Neural progenitor cell (in vitro differentiated cells): ENCODE measurements at regions not wholly inside any gene's neighbourhood (a gene's known extent, or its start where the extent isn't known, plus 50 kb on each side); places are given as distances from the start of the nearest gene placed in this dataset.

Experiments
- DNase-seq: peaks from one replicate; pipeline ENCODE4 v3.0.0-alpha.2; 2016; ENCODE audit warnings: low spot score
- H2AFZ ChIP-seq: fragments of 200-600 bp; sonication (generic); replicated peaks from 2 replicates; pipeline ENCODE4 v1.6.1; 2016; ENCODE audit warnings: antibody characterized with exemption
- H3F3A ChIP-seq: fragments of 200-600 bp; sonication (generic); 2 replicates; pipeline ENCODE4 v1.6.1; 2016; ENCODE audit warnings: antibody characterized with exemption, low read depth
- H3K27ac ChIP-seq: fragments of 200-600 bp; sonication (generic); 2 replicates; pipeline ENCODE4 v1.5.1; 2016; ENCODE audit warnings: mild to moderate bottlenecking
- H3K27me3 ChIP-seq: fragments of 200-600 bp; sonication (generic); 2 replicates; pipeline ENCODE4 v1.6.1; 2016; ENCODE audit warnings: mild to moderate bottlenecking, moderate library complexity
- H3K36me3 ChIP-seq: fragments of 200-600 bp; sonication (generic); 2 replicates; pipeline ENCODE4 v1.5.1; 2016
- H3K4me1 ChIP-seq: fragments of 200-600 bp; sonication (generic); 2 replicates; pipeline ENCODE4 v1.6.1; 2016; ENCODE audit warnings: mixed run types
- H3K4me2 ChIP-seq: fragments of 200-600 bp; sonication (generic); 2 replicates; pipeline ENCODE4 v1.6.1; 2016
- H3K4me3 ChIP-seq: fragments of 200-600 bp; sonication (generic); 2 replicates; pipeline ENCODE4 v1.5.1; 2016
- H3K79me2 ChIP-seq: fragments of 200-600 bp; sonication (generic); 2 replicates; pipeline ENCODE4 v1.6.1; 2016; ENCODE audit warnings: low read depth
- H3K9ac ChIP-seq: fragments of 200-600 bp; sonication (generic); 2 replicates; pipeline ENCODE4 v1.6.1; 2016
- H3K9me3 ChIP-seq: fragments of 200-600 bp; sonication (generic); 2 replicates; pipeline ENCODE4 v1.5.1; 2016; ENCODE audit warnings: low read depth
- H4K20me1 ChIP-seq: fragments of 200-600 bp; sonication (generic); 2 replicates; pipeline ENCODE4 v1.6.1; 2016; ENCODE audit warnings: low read depth
- H3K27ac Mint-ChIP-seq: 3 replicates; pipeline ENCODE4 v1.8.0; 2021; ENCODE audit warnings: mixed read lengths
- H3K27me3 Mint-ChIP-seq: 2 replicates; pipeline ENCODE4 v1.8.0; 2022; ENCODE audit warnings: low read depth, mild to moderate bottlenecking, inconsistent platforms, moderate library complexity, mixed read lengths; ENCODE audit not compliant: insufficient read depth
- H3K36me3 Mint-ChIP-seq: 3 replicates; pipeline ENCODE4 v1.8.0; 2021; ENCODE audit warnings: mixed read lengths
- H3K4me1 Mint-ChIP-seq: 3 replicates; pipeline ENCODE4 v1.8.0; 2021; ENCODE audit warnings: mixed read lengths
- H3K4me3 Mint-ChIP-seq: 3 replicates; pipeline ENCODE4 v1.8.0; 2021; ENCODE audit warnings: mild to moderate bottlenecking, moderate library complexity, mixed read lengths
- H3K9me3 Mint-ChIP-seq: 3 replicates; pipeline ENCODE4 v1.8.0; 2020; ENCODE audit warnings: mixed read lengths
- EZH2 ChIP-seq: fragments of 200-600 bp; sonication (generic); IDR thresholded peaks from 2 replicates; pipeline ENCODE4 v1.6.1; 2017; ENCODE audit warnings: antibody characterized with exemption, mild to moderate bottlenecking, moderate library complexity
- EZH2phosphoT487 ChIP-seq: fragments of 200-600 bp; sonication (generic); IDR thresholded peaks from 2 replicates; pipeline ENCODE4 v1.6.1; 2017; ENCODE audit warnings: antibody characterized with exemption
- TF ChIP-seq, protein P1 (sequence below): fragments of 200-600 bp; sonication (generic); IDR thresholded peaks from 2 replicates; pipeline ENCODE4 v1.5.1; 2017; ENCODE audit warnings: antibody characterized with exemption, mild to moderate bottlenecking

DNA sequence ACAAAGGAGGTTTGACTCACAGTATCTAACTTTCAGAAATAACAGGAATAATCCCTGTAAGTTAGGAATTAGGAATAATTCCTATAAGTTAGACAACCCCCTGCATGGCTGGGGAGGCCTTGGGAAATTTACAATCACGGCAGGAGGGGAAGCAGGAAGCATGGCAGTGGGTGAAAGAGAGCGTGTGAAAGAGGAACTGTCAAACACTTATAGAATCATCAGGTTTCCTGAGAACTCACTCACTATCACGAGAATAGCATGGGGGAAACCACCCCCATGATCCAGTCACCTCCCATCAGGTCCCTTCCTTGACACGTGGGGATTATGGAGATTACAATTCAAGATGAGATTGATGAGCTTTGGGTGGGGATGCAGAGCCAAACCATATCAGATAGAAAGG, 385.5 kb downstream of the IL20RB start:
- H3K9ac ChIP-seq = no peak overlapping the region
- H3K4me1 ChIP-seq = peaks cover 11% of the 10 kb centered on the region
- H3K27ac ChIP-seq = no peak overlapping the region
- no peak overlapping the region for H3K4me3 ChIP-seq
- no peaks in the 10 kb centered on the region for H4K20me1 ChIP-seq
- H3K27me3 ChIP-seq = no peaks in the 10 kb centered on the region
- no peak overlapping the region for H3K27ac Mint-ChIP-seq
- H3F3A ChIP-seq = peaks cover 7% of the 10 kb centered on the region
- H2AFZ ChIP-seq = no peak overlapping the region
- H3K4me1 Mint-ChIP-seq = peaks cover 10% of the 10 kb centered on the region
- H3K9me3 Mint-ChIP-seq = peaks cover 6% of the 10 kb centered on the region
- no peaks in the 10 kb centered on the region for H3K9me3 ChIP-seq
- H3K36me3 ChIP-seq = no peaks in the 10 kb centered on the region
- no peaks in the 10 kb centered on the region for H3K79me2 ChIP-seq
- DNase-seq = no peak
- H3K4me2 ChIP-seq = no peak overlapping the region
- no peak for TF ChIP-seq EZH2
- peaks cover 3% of the 10 kb centered on the region for H3K27me3 Mint-ChIP-seq
- H3K36me3 Mint-ChIP-seq = no peaks in the 10 kb centered on the region
- no peak overlapping the region for H3K4me3 Mint-ChIP-seq

DNA sequence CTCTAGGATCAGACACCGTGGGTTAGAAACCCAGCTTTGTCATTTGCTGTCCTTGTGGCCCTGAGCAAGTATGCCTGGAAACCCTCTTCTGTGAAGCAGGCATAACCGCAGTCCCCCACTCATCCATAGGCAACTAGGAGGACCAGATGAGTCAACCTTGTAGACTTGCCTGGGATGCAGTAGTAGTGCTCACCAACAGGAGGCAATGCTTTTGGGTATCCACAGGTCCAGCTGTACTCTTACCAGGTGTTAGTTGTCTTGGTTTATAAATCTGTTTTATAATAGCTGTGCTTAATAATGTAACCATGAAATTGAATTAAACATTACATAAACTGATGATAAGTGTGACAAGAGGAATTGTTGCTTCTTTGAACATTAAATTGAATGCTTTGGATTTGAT, 389.3 kb downstream of the IL20RB start:
- Mint-ChIP-seq H3K27ac (no peak overlapping the region), H3K36me3 (no peaks in the 10 kb centered on the region), H3K9me3 (no peaks in the 10 kb centered on the region), H3K4me1 (peaks cover 16% of the 10 kb centered on the region), H3K4me3 (no peak overlapping the region), H3K27me3 (no peaks in the 10 kb centered on the region)
- Histone ChIP-seq H3K9ac (no peak overlapping the region), H3K79me2 (no peaks in the 10 kb centered on the region), H3K4me3 (no peak overlapping the region), H3K36me3 (no peaks in the 10 kb centered on the region), H3K4me1 (peaks cover 22% of the 10 kb centered on the region), H3K4me2 (no peak overlapping the region), H3K27me3 (no peaks in the 10 kb centered on the region), H3F3A (peaks cover 8% of the 10 kb centered on the region), H2AFZ (no peak overlapping the region), H3K27ac (no peak overlapping the region), H3K9me3 (no peaks in the 10 kb centered on the region), H4K20me1 (no peaks in the 10 kb centered on the region)
- TF ChIP-seq, protein P1, sequence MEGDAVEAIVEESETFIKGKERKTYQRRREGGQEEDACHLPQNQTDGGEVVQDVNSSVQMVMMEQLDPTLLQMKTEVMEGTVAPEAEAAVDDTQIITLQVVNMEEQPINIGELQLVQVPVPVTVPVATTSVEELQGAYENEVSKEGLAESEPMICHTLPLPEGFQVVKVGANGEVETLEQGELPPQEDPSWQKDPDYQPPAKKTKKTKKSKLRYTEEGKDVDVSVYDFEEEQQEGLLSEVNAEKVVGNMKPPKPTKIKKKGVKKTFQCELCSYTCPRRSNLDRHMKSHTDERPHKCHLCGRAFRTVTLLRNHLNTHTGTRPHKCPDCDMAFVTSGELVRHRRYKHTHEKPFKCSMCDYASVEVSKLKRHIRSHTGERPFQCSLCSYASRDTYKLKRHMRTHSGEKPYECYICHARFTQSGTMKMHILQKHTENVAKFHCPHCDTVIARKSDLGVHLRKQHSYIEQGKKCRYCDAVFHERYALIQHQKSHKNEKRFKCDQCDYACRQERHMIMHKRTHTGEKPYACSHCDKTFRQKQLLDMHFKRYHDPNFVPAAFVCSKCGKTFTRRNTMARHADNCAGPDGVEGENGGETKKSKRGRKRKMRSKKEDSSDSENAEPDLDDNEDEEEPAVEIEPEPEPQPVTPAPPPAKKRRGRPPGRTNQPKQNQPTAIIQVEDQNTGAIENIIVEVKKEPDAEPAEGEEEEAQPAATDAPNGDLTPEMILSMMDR = peak; percentile 28
- TF ChIP-seq EZH2phosphoT487 (no peak), EZH2 (no peak)
- no peak for DNase-seq

DNA sequence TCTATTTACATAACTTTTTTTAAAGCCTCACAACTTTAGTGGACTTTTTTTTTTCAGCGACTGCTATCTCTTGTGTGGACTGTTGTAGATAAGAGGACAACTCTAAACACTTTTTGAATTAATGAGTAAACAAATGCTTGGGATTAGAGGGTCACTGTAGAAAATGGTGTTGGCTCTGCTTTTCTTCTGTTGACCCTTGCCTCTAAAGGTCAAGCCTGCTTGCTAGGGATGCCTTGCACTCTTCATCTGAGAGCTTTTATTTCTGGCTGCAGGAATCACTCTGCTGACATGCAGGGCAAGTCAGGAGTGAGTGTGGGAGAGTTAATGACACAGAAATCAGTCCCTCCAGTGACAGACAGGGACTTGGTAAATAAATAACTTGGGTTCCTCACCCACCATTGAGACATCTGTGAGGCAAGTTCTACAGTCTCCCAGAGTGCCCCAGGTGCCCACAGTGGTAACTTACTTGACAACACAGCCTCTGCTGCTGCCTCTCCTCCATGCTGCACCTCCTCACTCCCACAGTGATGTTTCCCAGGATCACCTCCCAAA, 390.1 kb downstream of the IL20RB start:
- Histone ChIP-seq H3K4me3 (no peak overlapping the region), H3F3A (peaks cover 8% of the 10 kb centered on the region), H3K79me2 (no peaks in the 10 kb centered on the region), H3K4me2 (peak overlapping the region; percentile 61), H3K27me3 (no peaks in the 10 kb centered on the region), H3K36me3 (no peaks in the 10 kb centered on the region), H3K27ac (peak overlapping the region; percentile 75), H3K9me3 (no peaks in the 10 kb centered on the region), H3K4me1 (peaks cover 22% of the 10 kb centered on the region), H2AFZ (no peak overlapping the region), H3K9ac (no peak overlapping the region), H4K20me1 (no peaks in the 10 kb centered on the region)
- Mint-ChIP-seq H3K27ac (no peak overlapping the region), H3K4me3 (no peak overlapping the region), H3K9me3 (peaks cover 1% of the 10 kb centered on the region), H3K36me3 (no peaks in the 10 kb centered on the region), H3K27me3 (no peaks in the 10 kb centered on the region), H3K4me1 (peaks cover 16% of the 10 kb centered on the region)
- TF ChIP-seq EZH2phosphoT487 (no peak), EZH2 (no peak)
- TF ChIP-seq, protein P1 = no peak
- peak; percentile 73 for DNase-seq

DNA sequence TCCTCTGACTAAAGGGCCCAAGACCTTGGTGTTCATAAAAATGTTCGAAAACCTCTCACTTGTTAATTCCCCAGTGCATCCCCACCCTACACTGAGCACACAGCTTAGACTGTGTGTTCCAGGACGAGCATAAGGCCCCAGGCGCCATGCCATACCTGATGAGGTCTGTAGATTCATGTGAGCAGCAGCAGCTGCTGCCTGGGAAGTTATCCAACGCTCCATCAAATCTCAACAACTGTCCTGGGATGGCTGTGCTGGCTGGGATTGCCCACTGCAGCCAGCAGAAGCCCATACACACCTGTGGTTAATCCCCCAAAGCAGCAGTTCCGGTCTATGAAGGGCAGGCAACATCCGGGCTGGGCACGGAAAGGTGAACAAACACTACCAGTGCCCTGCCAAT, 391.2 kb downstream of the IL20RB start:
- peaks cover 8% of the 10 kb centered on the region for H3F3A ChIP-seq
- no peak overlapping the region for H3K9ac ChIP-seq
- no peak overlapping the region for H3K4me3 ChIP-seq
- H4K20me1 ChIP-seq = no peaks in the 10 kb centered on the region
- Mint-ChIP-seq H3K4me3 (no peak overlapping the region), H3K4me1 (peaks cover 16% of the 10 kb centered on the region), H3K36me3 (no peaks in the 10 kb centered on the region), H3K27ac (no peak overlapping the region), H3K27me3 (no peaks in the 10 kb centered on the region), H3K9me3 (peaks cover 3% of the 10 kb centered on the region)
- DNase-seq = no peak
- H3K4me2 ChIP-seq = no peak overlapping the region
- peaks cover 22% of the 10 kb centered on the region for H3K4me1 ChIP-seq
- H3K27ac ChIP-seq = no peak overlapping the region
- no peaks in the 10 kb centered on the region for H3K79me2 ChIP-seq
- H3K9me3 ChIP-seq = no peaks in the 10 kb centered on the region
- no peak overlapping the region for H2AFZ ChIP-seq
- TF ChIP-seq EZH2 (no peak), EZH2phosphoT487 (no peak)
- TF ChIP-seq, protein P1 = no peak
- H3K36me3 ChIP-seq = no peaks in the 10 kb centered on the region
- H3K27me3 ChIP-seq = no peaks in the 10 kb centered on the region
